SK-MEL-5 (cell line): ENCODE measurements at regions not wholly inside any gene's neighbourhood (a gene's known extent, or its start where the extent isn't known, plus 50 kb on each side); places are given as distances from the start of the nearest gene placed in this dataset.

Source experiments
- DNase-seq: peaks from one replicate; pipeline ENCODE4 v3.0.0-alpha.2; 2016; ENCODE audit warnings: low read depth, low spot score
- in situ Hi-C: cut with HindIII; loops from 2 replicates; pipeline ENCODE4 v1.10.0; 2016; ENCODE audit warnings: low sequenced_read_pairs, high pct_unique_total_duplicates, low pct_unique_long_range_greater_than_20kb

DNA sequence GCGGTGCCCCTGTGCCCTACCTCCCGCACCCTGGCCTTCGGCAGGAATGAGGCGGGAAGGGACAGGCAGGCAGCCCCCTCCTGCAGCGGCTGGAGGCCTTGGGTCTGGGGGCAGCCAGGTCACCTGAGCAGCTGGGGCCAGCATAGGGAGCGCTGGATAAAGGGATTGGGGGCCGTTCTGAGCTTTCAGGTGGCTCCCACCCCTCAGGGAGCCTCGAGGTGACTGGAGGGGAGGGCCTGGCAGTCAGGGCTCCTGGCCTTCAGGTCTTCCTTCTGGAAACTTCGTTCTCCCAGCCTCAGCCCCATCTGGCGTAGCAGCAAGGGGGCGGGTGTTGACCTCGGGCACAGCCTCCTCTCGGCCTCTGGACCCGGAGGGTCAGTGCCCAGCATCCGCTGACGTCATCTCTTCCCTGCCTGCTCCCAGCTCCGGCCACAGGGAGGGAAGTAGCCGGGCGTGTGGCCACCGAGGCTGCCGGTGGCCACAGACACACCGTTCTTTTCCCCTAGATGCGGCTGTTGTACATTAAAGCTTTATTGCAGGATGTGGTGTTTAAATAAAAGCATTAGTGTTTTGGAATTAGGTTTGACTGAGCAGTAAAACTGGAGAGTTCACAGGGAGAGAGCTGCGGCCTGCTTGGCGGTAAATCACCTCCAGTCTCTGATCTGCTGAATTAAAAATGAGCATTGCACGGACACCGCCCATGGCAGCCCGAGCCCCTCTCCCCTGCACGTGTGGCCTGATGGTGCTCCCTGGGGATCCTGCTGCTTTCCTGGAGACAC is 80.0 kb upstream of the GATA5 start:
- DNase-seq, result peak; percentile 55
- in situ Hi-C loops, result no loop called here

GRCh38 chr20:62557462-62557861 is 81.7 kb upstream of the GATA5 start:
- in situ Hi-C loops, result no loop called here
- no peak for DNase-seq

GRCh38 chr20:62557999-62558408 is 82.2 kb upstream of the GATA5 start:
- in situ Hi-C loops, result no loop called here

GRCh38 chr20:62558779-62559178 is 83.0 kb upstream of the GATA5 start:
- in situ Hi-C loops, result no loop called here
- no peak for DNase-seq

More at GRCh38 chr20:62557999-62558408, 82.2 kb upstream of the GATA5 start:
- DNase-seq, result no peak

- in situ Hi-C loops, result no loop called here
- DNase-seq, result no peak
Observed at GRCh38 chr20:62560162-62560561, 82.1 kb upstream of the SLCO4A1 start.

DNA sequence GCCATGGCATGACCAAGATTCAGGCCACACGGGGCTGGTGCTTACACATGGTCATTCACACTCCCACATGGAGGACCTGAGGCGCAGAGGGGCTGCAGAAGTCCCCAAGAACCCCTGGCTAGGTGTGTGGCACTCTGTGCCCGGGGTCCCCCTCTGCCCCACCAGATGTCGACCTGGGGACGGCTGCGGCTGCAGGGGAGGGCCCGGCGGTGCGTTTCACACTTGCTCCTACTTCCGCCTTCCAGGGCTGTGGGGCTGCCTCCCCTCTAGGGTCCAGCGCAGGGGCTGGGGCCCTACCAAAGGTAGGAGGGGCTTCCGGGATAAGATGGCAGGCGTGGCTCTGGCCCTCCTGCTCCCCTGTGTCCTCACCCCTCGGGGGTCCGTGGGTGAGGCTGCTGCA is 81.1 kb upstream of the SLCO4A1 start:
- in situ Hi-C loops, result no loop called here
- DNase-seq, result no peak

DNA sequence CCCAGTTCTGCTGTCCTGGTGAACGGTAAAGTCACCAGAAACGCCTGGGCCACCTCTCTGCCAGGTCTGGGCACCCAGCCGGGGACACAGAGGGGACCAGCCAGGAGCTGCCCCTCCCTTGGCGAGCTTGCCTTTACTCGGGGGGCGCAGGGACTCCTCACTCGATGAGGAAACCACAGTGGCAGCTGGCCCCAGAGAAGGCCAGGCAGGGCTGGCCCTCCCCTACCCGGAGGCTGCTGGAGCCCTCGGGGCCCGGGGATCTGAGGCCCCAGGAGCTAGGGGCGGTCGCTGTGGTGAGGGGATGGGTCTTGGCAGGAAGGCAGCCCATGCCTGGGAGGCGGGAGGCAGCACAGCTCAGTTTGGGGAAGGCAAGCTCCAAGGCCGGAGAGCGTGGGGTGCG is 80.4 kb upstream of the SLCO4A1 start:
- no peak for DNase-seq
- in situ Hi-C loops, result no loop called here

GRCh38 chr20:62562831-62563230 is 79.5 kb upstream of the SLCO4A1 start:
- no peak for DNase-seq
- in situ Hi-C loops, result no loop called here

- DNase-seq, result no peak
- in situ Hi-C loops, result no loop called here
Observed at GRCh38 chr20:62563561-62563960, 78.7 kb upstream of the SLCO4A1 start.

- in situ Hi-C loops, result no loop called here
- no peak for DNase-seq
Observed at GRCh38 chr20:62564456-62565245, 77.7 kb upstream of the SLCO4A1 start.

DNA sequence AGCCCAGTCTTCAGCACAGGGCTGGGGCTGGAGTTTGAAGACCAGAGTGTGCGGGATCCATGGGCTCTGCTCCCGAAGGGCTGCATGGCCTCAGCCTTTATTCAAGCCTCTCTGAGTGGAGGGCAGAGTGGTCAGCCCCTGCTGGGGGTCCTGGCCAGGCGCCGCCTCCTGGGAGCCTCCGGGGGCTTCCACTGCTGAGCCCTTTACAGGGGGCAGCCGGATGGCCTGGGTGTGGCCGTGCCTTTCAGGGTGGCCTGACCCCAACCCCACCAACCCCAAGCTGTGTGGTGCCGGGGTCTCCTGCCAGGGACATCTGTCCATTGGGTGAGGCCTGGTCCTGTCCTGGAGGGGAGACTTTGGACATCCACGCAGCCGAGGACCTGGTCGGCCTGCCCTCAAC is 76.0 kb upstream of the SLCO4A1 start:
- in situ Hi-C loops, result no loop called here
- DNase-seq, result no peak

DNA sequence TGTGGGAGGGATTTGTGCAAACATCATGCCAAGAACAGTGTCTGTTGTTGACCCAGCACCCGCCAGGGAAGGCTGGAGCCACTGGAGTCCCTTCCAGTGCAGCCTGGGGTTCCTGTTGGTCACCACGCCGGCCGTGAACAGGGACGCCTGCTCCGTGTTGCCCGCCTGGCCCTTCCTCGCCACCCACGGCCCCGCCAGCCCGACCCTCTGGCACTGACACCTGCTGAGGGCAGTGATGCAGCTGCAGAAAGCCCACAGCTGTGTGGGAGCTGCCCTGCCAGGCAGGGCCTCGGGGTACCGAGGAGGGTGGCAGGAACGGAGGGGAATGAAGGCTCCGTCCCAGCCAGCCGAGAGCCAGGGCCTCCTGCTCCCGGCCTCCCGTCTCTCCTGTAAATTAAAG is 75.5 kb upstream of the SLCO4A1 start:
- DNase-seq, result no peak
- in situ Hi-C loops, result no loop called here

GRCh38 chr20:62567246-62568044 is 74.9 kb upstream of the SLCO4A1 start:
- in situ Hi-C loops, result no loop called here
- DNase-seq, result no peak

DNA sequence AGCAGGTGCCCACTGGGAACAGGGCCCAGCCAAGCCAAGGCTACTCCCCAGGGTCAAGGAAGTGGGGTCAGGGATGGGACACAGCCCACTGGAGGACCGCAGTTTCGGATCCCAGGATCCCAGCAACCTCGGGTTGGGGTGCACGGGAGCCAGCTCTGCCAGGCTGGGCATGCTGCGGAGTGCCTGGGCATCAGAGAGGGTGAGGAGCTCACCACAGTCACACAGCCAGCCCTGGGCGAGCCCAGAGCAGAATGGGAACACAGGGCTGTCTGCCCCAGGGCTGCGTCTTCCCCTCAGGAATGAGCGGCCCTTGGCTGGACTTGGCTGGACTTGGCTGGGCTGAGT is 74.3 kb upstream of the SLCO4A1 start:
- in situ Hi-C loops, result no loop called here
- DNase-seq, result no peak

DNA sequence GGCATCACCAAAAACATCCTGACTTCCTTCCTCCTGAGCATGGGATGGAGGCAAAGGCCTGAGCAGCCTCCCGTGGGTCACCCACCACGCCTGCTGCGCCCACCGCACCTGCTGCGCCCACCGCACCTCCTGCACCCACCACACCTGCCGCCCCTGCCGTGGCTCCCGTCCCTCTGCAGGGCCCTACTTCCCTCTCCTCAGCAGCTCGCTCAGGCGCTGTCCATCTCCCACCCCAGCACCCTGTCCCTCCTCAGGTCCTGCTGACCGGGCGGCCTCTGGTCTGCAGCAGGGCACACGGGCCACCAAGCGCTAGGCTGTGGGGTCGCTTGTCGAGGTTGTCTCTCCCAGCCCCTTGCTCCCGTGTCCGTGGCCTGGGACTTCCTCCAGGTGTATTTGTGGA is 72.7 kb upstream of the SLCO4A1 start:
- no peak for DNase-seq
- in situ Hi-C loops, result no loop called here

DNA sequence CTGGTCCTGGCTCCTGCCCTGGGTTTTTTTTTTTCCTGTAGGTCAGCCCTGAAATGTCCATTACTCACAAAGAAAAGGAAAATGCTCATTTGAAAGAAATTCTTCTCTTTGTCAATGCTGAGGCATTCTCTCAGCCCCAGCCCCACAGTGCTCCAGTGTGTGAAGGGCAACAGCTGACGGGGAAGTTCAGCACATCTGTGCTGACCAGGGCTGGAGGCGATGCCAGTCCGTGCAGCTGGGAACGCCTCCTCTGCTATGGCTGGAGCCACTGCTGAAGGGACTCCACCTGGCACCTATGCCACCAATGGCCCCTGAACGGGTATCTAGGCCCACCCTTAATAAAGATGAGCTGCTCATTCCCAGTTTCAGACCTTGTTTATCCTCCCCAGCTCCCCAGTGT is 71.9 kb upstream of the SLCO4A1 start:
- in situ Hi-C loops, result no loop called here
- DNase-seq, result no peak

- in situ Hi-C loops, result no loop called here
- DNase-seq, result no peak
Observed at GRCh38 chr20:62570897-62571668, 71.2 kb upstream of the SLCO4A1 start.
